ENCODE measurements at regions not wholly inside any gene's neighbourhood (a gene's known extent, or its start where the extent isn't known, plus 50 kb on each side); places are given as distances from the start of the nearest gene placed in this dataset.
A peak's percentile ranks its signal among the peaks of the same experiment; 100 is the strongest.

DNA sequence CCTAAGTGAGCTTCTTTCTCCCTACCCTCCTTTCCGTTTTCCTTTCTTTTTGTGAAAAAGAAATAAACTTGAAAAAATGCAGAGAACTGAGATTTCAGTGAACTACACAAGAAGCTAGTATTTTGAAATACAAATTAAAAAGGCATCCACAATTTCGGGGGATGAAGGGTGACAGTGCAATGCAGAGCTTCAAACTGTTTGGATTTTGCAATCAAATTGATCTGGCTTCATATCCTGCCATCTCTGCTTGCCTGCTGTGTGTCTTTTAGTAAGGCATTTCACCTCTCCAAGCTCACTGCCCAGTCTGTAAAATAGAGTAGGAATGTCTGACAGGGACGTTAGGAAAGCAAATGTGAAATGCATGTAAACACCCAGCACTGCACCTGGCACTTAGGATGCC lies 258.0 kb downstream of the HACE1 start:
- H2BK5ac ChIP-seq (ENCODE audit: low read depth, low read length) = no peak overlapping the region
- no peaks in the 10 kb centered on the region for H3K27me3 ChIP-seq (replicated peaks in 1 of 4; ENCODE audit: control insufficient read depth in 3 of 4, extremely low read depth in 1 of 4, insufficient read depth in 3 of 4, low read length in 3 of 4)
- POLR2A ChIA-PET (ENCODE audit: partially characterized antibody) = no interaction called here
- H2BK12ac ChIP-seq (ENCODE audit: low read depth, low read length) = no peak overlapping the region
- H3K9ac ChIP-seq (replicated peaks in 1 of 4; ENCODE audit: extremely low read depth in 1 of 4, low read depth in 3 of 4, low read length in 3 of 4) = peak overlapping the region in 1 of 4 experiments; percentile 18; a peak in 1 of 7 replicates
- no peak overlapping the region for H2AK5ac ChIP-seq (ENCODE audit: low read depth, low read length)
- no peak overlapping the region for H3K4ac ChIP-seq (replicated peaks; ENCODE audit: insufficient read length, low read depth, low read length)
- H3K4me3 ChIP-seq (ENCODE audit: extremely low read depth in 1 of 4, insufficient read depth in 2 of 4, low read depth in 3 of 4, low read length in 4 of 4) = no peak overlapping the region
- no peak overlapping the region for H3K4me2 ChIP-seq (ENCODE audit: insufficient read depth in 1 of 2, low read depth in 2 of 2, low read length in 2 of 2)
- H4K91ac ChIP-seq (replicated peaks; ENCODE audit: insufficient read length, low read length) = no peak overlapping the region
- H2BK20ac ChIP-seq (ENCODE audit: low read length) = no peak overlapping the region
- no peak for TF ChIP-seq BRCA1 (IDR thresholded peaks at IDR 0.05; ENCODE audit: low read depth, low read length)
- TF ChIP-seq RAD21 (IDR thresholded peaks at IDR 0.05 in 1 of 2, conservative IDR thresholded peaks at IDR 0.05 in 1 of 2; ENCODE audit: low read depth in 2 of 2, low read length in 2 of 2) = no peak
- TF ChIP-seq POLR2A (IDR thresholded peaks at IDR 0.05; ENCODE audit: control extremely low read depth in 1 of 2, low read depth in 2 of 2, low read length in 2 of 2) = no peak
- no peak for TF ChIP-seq KDM1A (IDR thresholded peaks at IDR 0.05; ENCODE audit: borderline replicate concordance, low read length)
- TF ChIP-seq ASH2L (IDR thresholded peaks at IDR 0.05; ENCODE audit: low read length) = no peak
- no peak for TF ChIP-seq TAF7 (optimal IDR thresholded peaks at IDR 0.05; ENCODE audit: borderline replicate concordance, low read depth, low read length)
- 77% methylated on average over 3 of the region's 3 CpGs; no CpG with 5 or more reads in 1 of the 2 experiments for WGBS, 2 experiments (ENCODE audit: extremely low coverage in 1 of 2, insufficient coverage in 1 of 2, insufficient read length in 1 of 2, insufficient replicate concordance in 2 of 2, low coverage in 1 of 2, low lambda C conversion rate in 2 of 2, missing lambda C conversion rate in 1 of 2)
- H2BK120ac ChIP-seq (replicated peaks; ENCODE audit: low read depth, low read length) = no peak overlapping the region
- H3K23me2 ChIP-seq (ENCODE audit: low read depth, low read length) = no peaks in the 10 kb centered on the region
- no peak overlapping the region for H4K5ac ChIP-seq (ENCODE audit: insufficient read length, low read depth, low read length)
- no peak overlapping the region for H3K18ac ChIP-seq (ENCODE audit: extremely low read depth, low read length)
- no peak overlapping the region for H2AFZ ChIP-seq (ENCODE audit: low read length)
- no peak overlapping the region for H4K8ac ChIP-seq (ENCODE audit: extremely low read depth, insufficient read depth, low read length)
- H3K4me1 ChIP-seq (replicated peaks in 1 of 4; ENCODE audit: control insufficient read depth in 3 of 4, insufficient read depth in 4 of 4, low read length in 3 of 4) = peaks cover 0 to 3% (median 0%) of the 10 kb centered on the region in 4 experiments; a peak in 1 of 7 replicates
- no peak overlapping the region for H3K23ac ChIP-seq (ENCODE audit: insufficient read length)
- H3K79me2 ChIP-seq (ENCODE audit: control insufficient read depth in 1 of 2, insufficient read depth in 2 of 2, low read length in 2 of 2) = no peaks in the 10 kb centered on the region
- H3K27ac ChIP-seq (ENCODE audit: low read depth, low read length) = no peak overlapping the region
- H3K56ac ChIP-seq (replicated peaks; ENCODE audit: insufficient read length, low read depth, low read length) = no peak overlapping the region
- no peak overlapping the region for H3K14ac ChIP-seq (ENCODE audit: insufficient read length)
- no peaks in the 10 kb centered on the region for H3K79me1 ChIP-seq (ENCODE audit: low read depth, low read length)
- no peak overlapping the region for H2BK15ac ChIP-seq (ENCODE audit: low read length)
- no peaks in the 10 kb centered on the region for H4K20me1 ChIP-seq (replicated peaks in 1 of 2; ENCODE audit: control insufficient read depth in 1 of 2, insufficient read depth in 2 of 2, low read length in 2 of 2)
- no peaks in the 10 kb centered on the region for H3K9me3 ChIP-seq (ENCODE audit: insufficient read depth in 2 of 2, low read depth in 1 of 2, low read length in 1 of 2)
- DNase-seq (ENCODE audit: low read depth in 1 of 2, low spot score in 2 of 2) = no peak
- CTCF ChIA-PET (ENCODE audit: partially characterized antibody) = interaction anchor here (1.1 kb wide), 1 partner anchor 23 kb away, joined by 3 read pairs; no protein-coding TSS in a partner anchor
- no peaks in the 10 kb centered on the region for H3K36me3 ChIP-seq (ENCODE audit: control insufficient read depth in 2 of 4, insufficient read depth in 4 of 4, low read length in 3 of 4)
- no peak for FAIRE-seq

Measured in H1 (cell line).